ENCODE measurements at regions not wholly inside any gene's neighbourhood (a gene's known extent, or its start where the extent isn't known, plus 50 kb on each side); places are given as distances from the start of the nearest gene placed in this dataset.

GRCh38 chr1:82400521-82400920 lies 599.8 kb downstream of the ADGRL2 start:
- no peak overlapping the region for H3K4me3 ChIP-seq
- H3K27ac ChIP-seq: no peak overlapping the region
- no peak for DNase-seq (ENCODE audit: low spot score)
- no peak for TF ChIP-seq CTCF (IDR thresholded peaks at IDR 0.05)

- DNase-seq (ENCODE audit: low spot score): no peak
- H3K4me3 ChIP-seq: no peak overlapping the region
- TF ChIP-seq CTCF (IDR thresholded peaks at IDR 0.05): no peak
- no peak overlapping the region for H3K27ac ChIP-seq
Observed at GRCh38 chr1:82399093-82399492, 598.4 kb downstream of the ADGRL2 start.

- DNase-seq (ENCODE audit: low spot score): no peak
- Histone ChIP-seq H3K4me3 (no peak overlapping the region), H3K27ac (no peak overlapping the region)
Observed at GRCh38 chr1:82398357-82398756, 597.6 kb downstream of the ADGRL2 start.

GRCh38 chr1:82395440-82395839 lies 594.7 kb downstream of the ADGRL2 start:
- Histone ChIP-seq H3K4me3 (no peak overlapping the region), H3K27ac (no peak overlapping the region)
- TF ChIP-seq CTCF (IDR thresholded peaks at IDR 0.05): no peak
- DNase-seq (ENCODE audit: low spot score): no peak

More at GRCh38 chr1:82398357-82398756, 597.6 kb downstream of the ADGRL2 start:
- TF ChIP-seq CTCF (IDR thresholded peaks at IDR 0.05): no peak

GRCh38 chr1:82392946-82393345 lies 592.2 kb downstream of the ADGRL2 start:
- Histone ChIP-seq H3K4me3 (no peak overlapping the region), H3K27ac (no peak overlapping the region)
- TF ChIP-seq CTCF (IDR thresholded peaks at IDR 0.05): no peak
- no peak for DNase-seq (ENCODE audit: low spot score)

GRCh38 chr1:82392513-82392912 lies 591.8 kb downstream of the ADGRL2 start:
- no peak for DNase-seq (ENCODE audit: low spot score)
- Histone ChIP-seq H3K4me3 (no peak overlapping the region), H3K27ac (no peak overlapping the region)
- TF ChIP-seq CTCF (IDR thresholded peaks at IDR 0.05): no peak

- H3K27ac ChIP-seq: no peak overlapping the region
- no peak for TF ChIP-seq CTCF (IDR thresholded peaks at IDR 0.05)
- DNase-seq (ENCODE audit: low spot score): no peak
- H3K4me3 ChIP-seq: no peak overlapping the region
Observed at GRCh38 chr1:82391712-82392111, 591.0 kb downstream of the ADGRL2 start.

All from coronary artery (tissue), 2 donors.